CD14-positive monocyte (primary cell): ENCODE measurements at regions not wholly inside any gene's neighbourhood (a gene's known extent, or its start where the extent isn't known, plus 50 kb on each side); places are given as distances from the start of the nearest gene placed in this dataset.

Source experiments
- DNase-seq, 3 donors: peaks; one replicate each; pipeline ENCODE4 v3.0.0-alpha.2; 2011 to 2022
- H2AFZ ChIP-seq: 2 replicates; pipeline ENCODE4 v1.6.0; 2012; ENCODE audit warnings: mild to moderate bottlenecking, low read depth, low read length, inconsistent platforms; ENCODE audit not compliant: insufficient read depth, poor library complexity, severe bottlenecking
- H3K27ac ChIP-seq, 2 donors: 1 replicate in 1 of 2; 2 replicates in 1 of 2; pipeline ENCODE4 v1.5.1; 2012 to 2013; ENCODE audit warnings: low read length in 2 of 2, control low read depth in 1 of 2, inconsistent platforms in 1 of 2, low read depth in 1 of 2, mild to moderate bottlenecking in 1 of 2
- H3K27me3 ChIP-seq, 2 donors: one replicate each; pipeline versions ENCODE4 v1.6.0 to v1.6.1; 2011 to 2013; ENCODE audit warnings: low read length in 2 of 2; ENCODE audit not compliant: control insufficient read depth in 2 of 2, insufficient read depth in 2 of 2
- H3K36me3 ChIP-seq, 2 donors: replicated peaks in 1 of 2; 1 replicate in 1 of 2; 2 replicates in 1 of 2; pipeline versions ENCODE4 v1.5.1 to v1.6.1; 2012 to 2013; ENCODE audit warnings: low read length in 2 of 2, control low read depth in 1 of 2, inconsistent platforms in 1 of 2, mild to moderate bottlenecking in 1 of 2; ENCODE audit not compliant: insufficient read depth in 2 of 2, control insufficient read depth in 1 of 2
- H3K4me1 ChIP-seq, 2 donors: 1 replicate in 1 of 2; 2 replicates in 1 of 2; pipeline versions ENCODE4 v1.5.1 to v1.6.1; 2012 to 2013; ENCODE audit warnings: low read length in 2 of 2, control low read depth in 1 of 2, inconsistent platforms in 1 of 2, mild to moderate bottlenecking in 1 of 2, moderate library complexity in 1 of 2; ENCODE audit not compliant: insufficient read depth in 2 of 2, control insufficient read depth in 1 of 2
- H3K4me2 ChIP-seq: replicated peaks from 2 replicates; pipeline ENCODE3; 2012; ENCODE audit warnings: low read length, moderate library complexity, mild to moderate bottlenecking; ENCODE audit not compliant: poor library complexity, severe bottlenecking; ENCODE audit errors: extremely low read depth
- H3K4me3 ChIP-seq, 3 experiments: fragments of 200-600 bp in 1 of 3; sonication (generic) in 1 of 3; replicated peaks in 1 of 3; 1 replicate in 2 of 3; 2 replicates in 1 of 3; pipeline ENCODE4 v1.5.1; 2011 to 2013; ENCODE audit warnings: low read length in 3 of 3, mild to moderate bottlenecking in 3 of 3, control low read depth in 2 of 3, low read depth in 2 of 3, inconsistent platforms in 1 of 3, moderate library complexity in 1 of 3
- H3K79me2 ChIP-seq: 2 replicates; pipeline ENCODE4 v1.6.0; 2012; ENCODE audit warnings: mild to moderate bottlenecking, control low read depth, inconsistent platforms, low read length, moderate library complexity; ENCODE audit not compliant: insufficient read depth
- H3K9ac ChIP-seq: 2 replicates; pipeline ENCODE4 v1.6.0; 2017; ENCODE audit warnings: low read length, mild to moderate bottlenecking; ENCODE audit not compliant: insufficient read depth, poor library complexity, severe bottlenecking
- H3K9me3 ChIP-seq, 2 donors: replicated peaks in 1 of 2; 1 replicate in 1 of 2; 2 replicates in 1 of 2; pipeline versions ENCODE4 v1.5.1 to v1.6.1; 2012 to 2013; ENCODE audit warnings: low read length in 2 of 2, control low read depth in 1 of 2; ENCODE audit not compliant: control insufficient read depth in 1 of 2, insufficient read depth in 1 of 2
- H4K20me1 ChIP-seq: 2 replicates; pipeline ENCODE4 v1.6.0; 2012; ENCODE audit warnings: mild to moderate bottlenecking, low read length, control low read depth, moderate library complexity; ENCODE audit not compliant: insufficient read depth
- H3K27ac Mint-ChIP-seq, 7 donors: one replicate each; pipeline ENCODE4 v1.8.0; 2020; ENCODE audit warnings: mild to moderate bottlenecking in 7 of 7, mixed read lengths in 7 of 7, moderate library complexity in 6 of 7, inconsistent platforms in 2 of 7
- H3K27me3 Mint-ChIP-seq, 3 donors: one replicate each; pipeline ENCODE4 v1.8.0; 2021 to 2022; ENCODE audit warnings: low read depth in 3 of 3, mild to moderate bottlenecking in 3 of 3, mixed read lengths in 3 of 3, moderate library complexity in 3 of 3, inconsistent platforms in 1 of 3
- H3K36me3 Mint-ChIP-seq, 2 donors: one replicate each; pipeline ENCODE4 v1.8.0; 2020; ENCODE audit warnings: mixed read lengths in 2 of 2, inconsistent platforms in 1 of 2, mild to moderate bottlenecking in 1 of 2
- H3K4me1 Mint-ChIP-seq: one replicate; pipeline ENCODE4 v1.8.0; 2020; ENCODE audit warnings: mild to moderate bottlenecking, mixed read lengths
- H3K4me3 Mint-ChIP-seq, 2 donors: one replicate each; pipeline ENCODE4 v1.8.0; 2020; ENCODE audit warnings: mild to moderate bottlenecking in 2 of 2, mixed read lengths in 2 of 2, moderate library complexity in 1 of 2
- H3K9me3 Mint-ChIP-seq, 7 donors: one replicate each; pipeline ENCODE4 v1.8.0; 2020 to 2022; ENCODE audit warnings: mixed read lengths in 7 of 7, mild to moderate bottlenecking in 6 of 7, moderate library complexity in 6 of 7, inconsistent platforms in 2 of 7
- CTCF ChIP-seq: fragments of 200-600 bp; IDR thresholded peaks from one replicate; pipeline ENCODE4 v1.8.0; 2022; ENCODE audit warnings: antibody characterized with exemption, mild to moderate bottlenecking
- WGBS: methylation state at CpG from one replicate; pipeline ENCODE4 v1.1.5; 2013; ENCODE audit warnings: missing lambda C conversion rate; ENCODE audit not compliant: insufficient coverage; 5-methylcytosine and 5-hydroxymethylcytosine counted together
- intact Hi-C, 2 donors: fragments of 100-400 bp; cut with micrococcal nuclease; formaldehyde crosslinking; loops; one replicate each; pipeline versions ENCODE4 v1.15.0 to v1.15.1; 2023

- H3K4me1 ChIP-seq = no peaks in the 10 kb centered on the region
- H3K79me2 ChIP-seq = no peaks in the 10 kb centered on the region
- H3K36me3 ChIP-seq = no peaks in the 10 kb centered on the region
- no peaks in the 10 kb centered on the region for H3K27me3 ChIP-seq
- H3K9me3 ChIP-seq = peaks cover 12 to 23% of the 10 kb centered on the region in 2 donors
- no peak for DNase-seq
- no peak overlapping the region for H3K9ac ChIP-seq
- no peaks in the 10 kb centered on the region for H4K20me1 ChIP-seq
- Mint-ChIP-seq H3K4me3 (no peak overlapping the region), H3K9me3 (peaks cover 2 to 16% (median 6%) of the 10 kb centered on the region in 7 donors), H3K4me1 (no peaks in the 10 kb centered on the region), H3K27me3 (no peaks in the 10 kb centered on the region), H3K27ac (no peak overlapping the region), H3K36me3 (no peaks in the 10 kb centered on the region)
- no peak overlapping the region for H3K27ac ChIP-seq
- intact Hi-C loops = no loop called here
- TF ChIP-seq CTCF = no peak
- WGBS = 90% methylated on average over 5 of the region's 5 CpGs
- no peak overlapping the region for H2AFZ ChIP-seq
- H3K4me3 ChIP-seq = no peak overlapping the region
- H3K4me2 ChIP-seq = no peak overlapping the region
Measured at GRCh38 chr2:4679391-4679790, 976.0 kb downstream of the DCDC2C start.

- Histone ChIP-seq H3K4me2 (no peak overlapping the region), H3K9ac (no peak overlapping the region), H3K27me3 (no peaks in the 10 kb centered on the region), H2AFZ (no peak overlapping the region), H3K36me3 (no peaks in the 10 kb centered on the region), H3K4me3 (no peak overlapping the region), H3K4me1 (no peaks in the 10 kb centered on the region), H4K20me1 (no peaks in the 10 kb centered on the region), H3K79me2 (no peaks in the 10 kb centered on the region), H3K27ac (no peak overlapping the region), H3K9me3 (peaks cover under 1% of the 10 kb centered on the region in 2 donors)
- no peaks in the 10 kb centered on the region for H3K4me1 Mint-ChIP-seq
- H3K9me3 Mint-ChIP-seq = peaks cover 0 to 5% (median 1%) of the 10 kb centered on the region in 7 donors
- intact Hi-C loops = no loop called here
- peaks cover 0 to 2% (median 0%) of the 10 kb centered on the region in 3 donors for H3K27me3 Mint-ChIP-seq
- no peak for DNase-seq
- H3K4me3 Mint-ChIP-seq = no peak overlapping the region
- no peak for TF ChIP-seq CTCF
- no peaks in the 10 kb centered on the region for H3K36me3 Mint-ChIP-seq
- H3K27ac Mint-ChIP-seq = no peak overlapping the region
- 98% methylated on average over 4 of the region's 5 CpGs for WGBS
Measured at GRCh38 chr2:4684921-4685320, 981.5 kb downstream of the DCDC2C start.
